H9 (cell line): ENCODE measurements at regions not wholly inside any gene's neighbourhood (a gene's known extent, or its start where the extent isn't known, plus 50 kb on each side); places are given as distances from the start of the nearest gene placed in this dataset.

Experiments used
- DNase-seq: peaks from one replicate; pipeline ENCODE4 v3.0.0-alpha.2; 2017
- H2AFZ ChIP-seq: one replicate; pipeline ENCODE4 v1.6.1; 2013; ENCODE audit warnings: mild to moderate bottlenecking, low read length, control low read depth, moderate library complexity
- H2AK5ac ChIP-seq: 2 replicates; pipeline ENCODE4 v1.6.1; 2013; ENCODE audit warnings: low read length, control low read depth, mixed read lengths; ENCODE audit not compliant: insufficient read length
- H2BK120ac ChIP-seq: one replicate; pipeline ENCODE4 v1.6.1; 2013; ENCODE audit warnings: low read depth, mild to moderate bottlenecking, low read length, control low read depth, inconsistent platforms; ENCODE audit not compliant: poor library complexity, severe bottlenecking
- H2BK12ac ChIP-seq: 2 replicates; pipeline ENCODE4 v1.6.1; 2013; ENCODE audit warnings: low read length, control low read depth, mixed read lengths, low read depth; ENCODE audit not compliant: insufficient read length
- H2BK15ac ChIP-seq: 2 replicates; pipeline ENCODE4 v1.6.1; 2013; ENCODE audit warnings: low read depth, low read length, control low read depth
- H2BK20ac ChIP-seq: one replicate; pipeline ENCODE4 v1.6.1; 2013; ENCODE audit warnings: low read depth, mild to moderate bottlenecking, low read length, control low read depth, inconsistent platforms; ENCODE audit not compliant: poor library complexity, severe bottlenecking
- H2BK5ac ChIP-seq: 2 replicates; pipeline ENCODE4 v1.6.1; 2013; ENCODE audit warnings: low read length, control low read depth, mixed read lengths; ENCODE audit not compliant: insufficient read length
- H3K14ac ChIP-seq: 2 replicates; pipeline ENCODE4 v1.6.1; 2013; ENCODE audit warnings: low read length, control low read depth; ENCODE audit not compliant: insufficient read depth
- H3K18ac ChIP-seq: 2 replicates; pipeline ENCODE4 v1.6.1; 2013; ENCODE audit warnings: low read depth, mild to moderate bottlenecking, mixed read lengths, low read length, control low read depth; ENCODE audit not compliant: insufficient read length
- H3K23ac ChIP-seq: 2 replicates; pipeline ENCODE4 v1.6.1; 2013; ENCODE audit warnings: low read length, control low read depth, mixed read lengths, low read depth; ENCODE audit not compliant: insufficient read length
- H3K23me2 ChIP-seq: 2 replicates; pipeline ENCODE4 v1.6.1; 2013; ENCODE audit warnings: low read depth, mild to moderate bottlenecking, mixed read lengths, low read length, control low read depth; ENCODE audit not compliant: insufficient read length, poor library complexity, severe bottlenecking
- H3K27ac ChIP-seq: 2 replicates; pipeline ENCODE4 v1.5.1; 2013; ENCODE audit warnings: low read length, control low read depth, mixed read lengths, low read depth; ENCODE audit not compliant: insufficient read length
- H3K27me3 ChIP-seq: 2 replicates; pipeline ENCODE4 v1.6.1; 2013; ENCODE audit warnings: low read length, control low read depth, inconsistent platforms; ENCODE audit not compliant: insufficient read depth
- H3K4ac ChIP-seq: 2 replicates; pipeline ENCODE4 v1.6.1; 2013; ENCODE audit warnings: low read depth, mild to moderate bottlenecking, control low read depth, inconsistent platforms, low read length, moderate library complexity
- H3K4me1 ChIP-seq: 2 replicates; pipeline ENCODE4 v1.6.1; 2013; ENCODE audit warnings: low read length, control low read depth, inconsistent platforms; ENCODE audit not compliant: insufficient read depth
- H3K4me2 ChIP-seq: 2 replicates; pipeline ENCODE4 v1.6.1; 2013; ENCODE audit warnings: low read length, control low read depth, mixed read lengths; ENCODE audit not compliant: insufficient read length, insufficient read depth
- H3K56ac ChIP-seq: 2 replicates; pipeline ENCODE4 v1.6.1; 2013; ENCODE audit warnings: low read depth, mild to moderate bottlenecking, mixed read lengths, low read length, control low read depth; ENCODE audit not compliant: insufficient read length
- H3K79me1 ChIP-seq: 2 replicates; pipeline ENCODE4 v1.6.1; 2013; ENCODE audit warnings: low read depth, mild to moderate bottlenecking, moderate library complexity, low read length, control low read depth, inconsistent platforms; ENCODE audit not compliant: insufficient read depth, poor library complexity, severe bottlenecking
- H3K79me2 ChIP-seq: 2 replicates; pipeline ENCODE4 v1.6.1; 2013; ENCODE audit warnings: low read length, control low read depth, inconsistent platforms; ENCODE audit not compliant: insufficient read depth
- H3K9ac ChIP-seq: 2 replicates; pipeline ENCODE4 v1.6.1; 2013; ENCODE audit warnings: low read length, control low read depth, mixed read lengths; ENCODE audit not compliant: insufficient read length; ENCODE audit errors: extremely low read depth
- H3K9me3 ChIP-seq: one replicate; pipeline ENCODE4 v1.6.1; 2013; ENCODE audit warnings: low read depth, low read length, inconsistent platforms; ENCODE audit not compliant: control insufficient read depth
- H3T11ph ChIP-seq: one replicate; pipeline ENCODE4 v1.6.1; 2013; ENCODE audit warnings: mild to moderate bottlenecking, low read length, control low read depth, inconsistent platforms
- H4K20me1 ChIP-seq: one replicate; pipeline ENCODE4 v1.6.1; 2013; ENCODE audit not compliant: control insufficient read depth, insufficient read length, insufficient read depth
- H4K5ac ChIP-seq: 2 replicates; pipeline ENCODE4 v1.6.1; 2013; ENCODE audit warnings: low read depth, mild to moderate bottlenecking, mixed read lengths, low read length, control low read depth; ENCODE audit not compliant: insufficient read length
- H4K8ac ChIP-seq: replicated peaks from 2 replicates; pipeline ENCODE4 v1.6.1; 2013; ENCODE audit warnings: low read length, control low read depth, mixed read lengths, low read depth; ENCODE audit not compliant: insufficient read length
- H4K91ac ChIP-seq: 2 replicates; pipeline ENCODE4 v1.6.1; 2013; ENCODE audit warnings: low read depth, mild to moderate bottlenecking, moderate library complexity, mixed read lengths, low read length, control low read depth; ENCODE audit not compliant: insufficient read length
- H3K27ac Mint-ChIP-seq, 3 experiments: 2 replicates in 2 of 3; 3 replicates in 1 of 3; pipeline ENCODE4 v1.8.0; 2020 to 2021; ENCODE audit warnings: mixed read lengths in 3 of 3, mild to moderate bottlenecking in 1 of 3, moderate library complexity in 1 of 3
- H3K27me3 Mint-ChIP-seq: 2 replicates; pipeline ENCODE4 v1.8.0; 2021; ENCODE audit warnings: low read depth, mild to moderate bottlenecking, moderate library complexity, mixed read lengths
- H3K36me3 Mint-ChIP-seq, 3 experiments: 2 replicates in 2 of 3; 3 replicates in 1 of 3; pipeline ENCODE4 v1.8.0; 2020 to 2021; ENCODE audit warnings: low read depth in 3 of 3, mixed read lengths in 3 of 3; ENCODE audit not compliant: insufficient read depth in 1 of 3
- H3K4me1 Mint-ChIP-seq, 2 experiments: 2 replicates each; pipeline ENCODE4 v1.8.0; 2020; ENCODE audit warnings: mixed read lengths in 2 of 2
- H3K4me3 Mint-ChIP-seq, 2 experiments: 2 replicates in 1 of 2; 3 replicates in 1 of 2; pipeline ENCODE4 v1.8.0; 2020 to 2021; ENCODE audit warnings: mild to moderate bottlenecking in 2 of 2, mixed read lengths in 2 of 2, moderate library complexity in 1 of 2
- H3K9me3 Mint-ChIP-seq, 2 experiments: 2 replicates in 1 of 2; 3 replicates in 1 of 2; pipeline ENCODE4 v1.8.0; 2020; ENCODE audit warnings: mild to moderate bottlenecking in 2 of 2, mixed read lengths in 2 of 2, moderate library complexity in 1 of 2
- CTCF ChIP-seq: fragments of 200-600 bp; sonication (generic); conservative IDR thresholded peaks from 3 replicates; pipeline ENCODE4 v1.8.0; 2021; ENCODE audit warnings: antibody characterized with exemption, mild to moderate bottlenecking
- whole genome bisulfite sequencing: extraction: QIAGEN DNeasy Blood & Tissue Kit; methylation state at CpG from one replicate; pipeline ENCODE4 v1.1.7; 2013; ENCODE audit warnings: missing lambda C conversion rate, low lambda C conversion rate, mixed read lengths; ENCODE audit not compliant: insufficient read length; ENCODE audit errors: extremely low coverage; 5-methylcytosine and 5-hydroxymethylcytosine counted together

GRCh38 chr2:152894051-152894450, 175.6 kb downstream of the ARL6IP6 start:
- no peak for TF ChIP-seq CTCF

More at GRCh38 chr2:152894051-152894450, 175.6 kb downstream of the ARL6IP6 start:
- H3T11ph ChIP-seq = no peak overlapping the region
- H2BK15ac ChIP-seq = no peak overlapping the region
- H3K79me1 ChIP-seq = no peaks in the 10 kb centered on the region
- no peak overlapping the region for H2BK12ac ChIP-seq
- no peak overlapping the region for H4K91ac ChIP-seq
- H2AK5ac ChIP-seq = no peak overlapping the region
- H3K4me2 ChIP-seq = no peak overlapping the region
- no peaks in the 10 kb centered on the region for H3K23me2 ChIP-seq
- H3K4me1 ChIP-seq = no peaks in the 10 kb centered on the region
- Mint-ChIP-seq H3K36me3 (peaks cover 0 to 2% (median 0%) of the 10 kb centered on the region in 3 experiments; a peak in 1 of 7 replicates), H3K27me3 (no peaks in the 10 kb centered on the region; the same call in 1 of the 2 replicates), H3K4me1 (no peaks in the 10 kb centered on the region), H3K9me3 (peaks cover 4 to 5% of the 10 kb centered on the region in 2 experiments; a peak in 4 of 5 replicates), H3K4me3 (no peak overlapping the region), H3K27ac (no peak overlapping the region; a peak in 1 of 7 replicates)
- H4K8ac ChIP-seq = no peak overlapping the region
- H3K27ac ChIP-seq = no peak overlapping the region
- no peak overlapping the region for H2BK5ac ChIP-seq
- no peak overlapping the region for H4K5ac ChIP-seq
- no CpG with 5 or more reads among the region's 5 CpGs for WGBS
- H4K20me1 ChIP-seq = no peaks in the 10 kb centered on the region
- H3K9me3 ChIP-seq = no peaks in the 10 kb centered on the region
- H3K14ac ChIP-seq = no peak overlapping the region
- H2BK20ac ChIP-seq = no peak overlapping the region
- no peak overlapping the region for H2AFZ ChIP-seq
- H3K4ac ChIP-seq = no peak overlapping the region
- no peak overlapping the region for H3K56ac ChIP-seq
- H3K27me3 ChIP-seq = no peaks in the 10 kb centered on the region
- DNase-seq = no peak
- H3K23ac ChIP-seq = no peak overlapping the region
- H3K18ac ChIP-seq = no peak overlapping the region
- no peak overlapping the region for H2BK120ac ChIP-seq
- no peak overlapping the region for H3K9ac ChIP-seq
- no peaks in the 10 kb centered on the region for H3K79me2 ChIP-seq
